HG03469 (cell line): ENCODE measurements at regions not wholly inside any gene's neighbourhood (a gene's known extent, or its start where the extent isn't known, plus 50 kb on each side); places are given as distances from the start of the nearest gene placed in this dataset.
"Not testable (repeated sequence)": the region's sequence is repeated elsewhere in the genome, so short reads cannot be mapped to it uniquely, and the experiment has no call there.

Source experiments
- ATAC-seq: cut with Tn5 transposase; IDR thresholded peaks from one replicate; pipeline ENCODE4 v1.9.1; 2021; ENCODE audit warnings: mild to moderate bottlenecking, moderate library complexity, moderate number of reproducible peaks; ENCODE audit not compliant: unreplicated experiment

GRCh38 chr7:46089281-46089680 lies 168.2 kb upstream of the IGFBP3 start:
- no peak for ATAC-seq

DNA sequence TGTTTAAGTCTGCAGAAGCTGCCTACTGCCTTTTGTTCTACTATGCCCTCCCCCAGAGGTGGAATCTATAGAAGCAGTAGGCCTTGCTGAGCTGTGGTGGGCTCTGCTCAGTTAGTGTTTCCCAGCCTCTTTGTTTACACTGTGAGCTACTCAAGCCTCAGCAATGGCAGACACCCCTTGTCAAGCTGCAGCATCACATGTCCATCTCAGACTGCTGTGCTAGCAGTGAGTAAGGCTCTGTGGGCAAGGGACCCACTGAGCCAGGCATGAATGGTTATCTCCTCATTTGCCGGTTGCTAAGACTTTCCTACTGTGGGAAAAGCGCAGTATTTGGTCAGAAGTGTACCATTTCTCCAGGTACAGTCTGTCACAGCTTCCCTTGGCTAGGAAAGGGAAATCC lies 167.4 kb upstream of the IGFBP3 start:
- ATAC-seq, result not testable (repeated sequence)

DNA sequence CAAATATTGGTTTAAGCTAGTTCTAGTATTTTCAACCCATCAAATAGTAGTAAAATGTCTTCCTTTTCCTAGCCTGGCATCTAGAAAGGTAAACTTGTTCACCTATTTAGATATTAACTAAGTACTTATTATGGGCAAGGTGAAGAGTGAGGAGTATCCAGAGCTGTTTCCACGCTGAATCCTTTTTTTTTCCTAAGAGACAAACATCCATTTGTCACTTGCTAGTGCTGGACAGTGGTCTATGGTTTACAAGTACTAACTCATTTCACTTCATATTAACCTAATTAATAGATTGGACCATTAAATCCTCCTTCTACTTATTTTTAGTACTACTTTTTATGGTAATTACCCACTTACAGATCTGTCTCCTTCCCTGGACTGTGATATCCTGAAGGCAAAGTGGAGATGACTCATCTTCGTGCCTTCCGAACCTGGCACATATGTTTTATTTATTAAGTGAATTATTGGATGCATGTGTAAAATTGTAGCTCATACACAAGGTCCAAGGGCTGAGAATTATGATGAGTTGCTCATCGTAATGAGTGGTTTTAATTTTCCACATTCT lies 159.6 kb upstream of the IGFBP3 start:
- no peak for ATAC-seq

GRCh38 chr7:46079421-46079820 lies 158.3 kb upstream of the IGFBP3 start:
- no peak for ATAC-seq

GRCh38 chr7:46076527-46076926 lies 155.5 kb upstream of the IGFBP3 start:
- no peak for ATAC-seq

DNA sequence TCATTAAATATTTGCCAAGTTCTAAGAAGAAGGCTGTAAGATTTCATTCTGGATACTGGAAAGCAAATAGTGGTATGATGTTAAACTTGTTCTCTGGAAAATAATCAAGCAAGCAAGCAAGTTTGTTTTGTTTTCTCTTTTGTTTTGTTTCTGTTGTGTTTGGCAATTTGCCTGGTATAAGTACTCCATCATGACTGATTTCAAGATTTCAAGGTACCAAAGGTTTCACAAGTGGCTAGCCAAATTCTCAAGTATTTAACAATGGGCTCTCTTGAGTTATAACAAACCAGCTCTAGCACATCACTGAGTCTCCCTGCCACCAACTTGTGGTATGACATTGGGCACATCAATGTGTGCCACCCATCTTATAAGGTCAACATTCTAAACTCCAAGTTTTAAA lies 151.7 kb upstream of the IGFBP3 start:
- no peak for ATAC-seq

DNA sequence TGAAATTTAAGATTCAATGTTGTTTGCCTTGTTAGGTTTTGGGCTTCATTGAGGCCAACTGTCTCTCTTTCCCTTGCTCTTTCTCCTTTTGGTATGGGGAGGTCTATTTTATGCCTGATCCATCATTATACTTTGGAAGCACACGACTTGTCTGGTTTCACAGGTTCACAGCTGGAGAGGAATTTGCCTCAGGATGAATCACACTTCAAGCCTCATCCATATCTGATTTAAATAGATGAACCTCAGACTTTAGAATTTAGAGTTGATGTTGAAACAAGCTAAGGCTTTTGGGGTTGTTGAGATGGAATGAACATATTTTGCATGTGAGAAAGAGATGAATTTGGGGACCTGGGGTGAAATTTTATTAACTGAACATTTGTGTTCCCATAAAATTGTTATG lies 150.5 kb upstream of the IGFBP3 start:
- no peak for ATAC-seq

DNA sequence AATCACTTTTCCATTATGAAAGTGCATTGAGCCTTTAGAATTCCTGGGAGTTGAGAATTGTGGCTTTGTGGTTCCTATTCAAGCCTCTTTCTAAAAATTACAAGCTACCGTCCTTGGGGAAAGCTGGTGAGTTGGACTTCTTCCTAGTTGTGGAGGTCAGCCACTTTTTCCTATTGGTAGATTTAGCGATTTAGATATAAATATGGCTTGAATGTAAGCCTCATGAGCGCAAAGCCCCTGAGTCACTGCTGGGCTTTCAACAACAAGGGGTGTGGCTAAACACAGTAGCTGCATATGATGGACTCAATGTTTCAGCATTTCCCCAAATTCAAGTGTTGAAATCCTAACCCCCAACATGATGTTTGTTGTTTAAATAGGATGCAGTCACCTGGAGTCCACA lies 150.0 kb upstream of the IGFBP3 start:
- ATAC-seq, result no peak

DNA sequence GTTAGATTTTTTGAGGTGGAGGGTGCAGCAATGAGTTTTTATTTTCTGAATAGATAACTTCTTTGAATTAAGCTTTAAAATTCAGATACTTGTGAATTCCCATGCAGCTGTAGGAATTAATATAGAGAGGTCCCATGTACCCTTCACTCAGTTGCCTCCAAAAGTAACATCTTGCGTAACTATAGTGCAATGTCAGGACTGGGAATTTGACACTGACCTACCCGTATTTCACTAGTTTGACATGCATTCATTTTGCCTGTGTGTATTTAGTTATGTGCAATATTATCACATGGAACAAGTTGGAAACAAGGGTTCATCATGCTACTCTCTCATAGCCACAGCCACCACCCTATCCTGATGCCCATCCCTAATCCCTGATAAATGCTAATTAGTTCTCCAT lies 147.1 kb upstream of the IGFBP3 start:
- ATAC-seq, result no peak

DNA sequence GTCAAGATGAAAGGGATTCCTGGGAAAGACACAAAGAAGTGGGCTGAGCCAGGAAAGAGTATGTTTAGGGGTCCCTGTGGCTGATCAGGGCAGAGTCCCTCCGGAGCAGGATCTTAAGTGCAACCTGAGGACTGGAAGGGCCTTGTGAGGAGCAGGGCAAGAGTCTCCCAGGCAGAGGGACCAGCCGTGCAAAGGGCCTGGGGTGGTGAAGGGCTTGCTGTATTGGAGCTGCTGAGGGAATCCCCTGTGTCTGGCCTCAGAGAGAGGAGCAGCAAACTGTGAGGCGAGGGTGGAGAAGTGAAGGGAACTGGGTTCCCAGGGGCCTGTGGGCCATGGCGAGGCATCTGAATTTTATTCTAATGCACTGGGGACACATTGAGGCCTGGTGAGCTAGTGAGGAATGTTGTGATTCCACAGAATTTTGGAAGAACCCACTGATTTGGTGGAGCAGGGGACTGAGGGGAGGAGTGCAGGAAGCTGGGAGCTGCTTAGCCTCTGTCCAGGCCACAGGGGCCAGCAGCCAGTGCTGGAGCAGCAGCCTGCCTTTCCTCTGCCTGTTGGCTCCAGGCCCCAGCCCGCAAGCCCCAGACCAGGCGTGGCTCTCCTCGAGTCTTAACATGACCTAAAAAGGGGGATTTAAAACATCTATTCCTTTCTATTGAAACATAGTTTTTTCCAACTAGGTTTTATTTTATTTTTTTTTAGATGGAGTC lies 138.4 kb upstream of the IGFBP3 start:
- no peak for ATAC-seq

- no peak for ATAC-seq
Measured at GRCh38 chr7:46058086-46058823, 137.2 kb upstream of the IGFBP3 start.

GRCh38 chr7:46054915-46055314 lies 133.8 kb upstream of the IGFBP3 start:
- no peak for ATAC-seq

DNA sequence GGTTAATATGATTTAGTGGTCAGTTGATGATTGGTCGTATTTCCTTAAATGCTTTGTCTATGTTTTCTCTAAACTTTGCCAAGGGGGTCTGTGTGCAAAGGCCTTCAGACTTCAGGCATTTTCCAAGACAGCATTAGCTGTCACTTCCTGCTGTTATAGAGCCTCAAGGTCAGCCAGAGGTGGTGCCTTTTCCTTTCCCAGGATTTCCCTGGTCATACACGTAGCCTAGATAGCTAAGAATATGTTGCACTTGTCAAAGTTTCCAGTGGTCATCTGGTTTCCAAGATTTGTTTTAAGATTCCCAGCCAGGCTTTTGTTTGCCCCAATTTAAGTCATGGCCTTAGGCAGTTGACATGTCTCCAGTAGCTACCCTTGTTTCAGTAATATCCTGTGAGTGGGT lies 133.2 kb upstream of the IGFBP3 start:
- ATAC-seq, result no peak

GRCh38 chr7:46047581-46047980 lies 126.5 kb upstream of the IGFBP3 start:
- no peak for ATAC-seq

DNA sequence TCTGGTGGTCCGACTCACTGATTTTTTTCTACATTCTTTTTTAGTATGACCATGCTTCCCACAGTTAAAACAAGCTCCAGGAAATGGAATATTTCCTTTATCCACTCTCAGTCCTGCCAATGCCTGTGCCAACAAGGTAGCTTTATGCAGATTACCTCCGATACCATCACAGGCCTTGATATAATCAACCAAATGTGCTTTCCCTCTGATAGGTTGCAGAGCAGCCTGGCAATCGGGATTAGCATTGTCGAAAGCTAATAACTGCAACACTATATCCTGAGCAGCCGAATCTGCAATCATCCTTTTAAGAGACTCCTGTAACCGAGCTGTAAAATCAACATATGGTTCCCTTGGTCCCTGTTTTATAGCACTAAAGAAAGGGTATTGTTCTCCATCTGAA lies 122.3 kb upstream of the IGFBP3 start:
- not testable (repeated sequence) for ATAC-seq

DNA sequence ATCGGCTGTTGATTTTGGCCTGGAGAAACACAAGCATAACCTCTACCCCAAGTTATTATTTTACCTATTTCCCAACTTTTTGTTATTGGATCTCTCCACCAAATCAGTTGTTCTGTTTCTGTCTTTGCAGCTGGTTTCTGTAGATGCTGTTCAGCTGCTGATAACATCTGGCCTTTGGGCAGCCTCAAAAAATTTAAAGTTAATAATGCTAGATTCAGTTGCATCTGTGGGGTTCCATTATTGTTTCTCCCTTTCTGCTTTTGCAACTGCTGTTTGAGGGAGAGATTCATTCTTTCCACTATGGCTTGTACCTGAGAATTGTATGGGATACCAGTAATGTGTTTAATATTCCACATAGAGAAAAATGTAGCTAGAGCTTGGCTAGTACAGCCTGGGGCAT lies 118.7 kb upstream of the IGFBP3 start:
- ATAC-seq, result not testable (repeated sequence)

GRCh38 chr7:46035166-46035565 lies 114.1 kb upstream of the IGFBP3 start:
- ATAC-seq, result no peak

DNA sequence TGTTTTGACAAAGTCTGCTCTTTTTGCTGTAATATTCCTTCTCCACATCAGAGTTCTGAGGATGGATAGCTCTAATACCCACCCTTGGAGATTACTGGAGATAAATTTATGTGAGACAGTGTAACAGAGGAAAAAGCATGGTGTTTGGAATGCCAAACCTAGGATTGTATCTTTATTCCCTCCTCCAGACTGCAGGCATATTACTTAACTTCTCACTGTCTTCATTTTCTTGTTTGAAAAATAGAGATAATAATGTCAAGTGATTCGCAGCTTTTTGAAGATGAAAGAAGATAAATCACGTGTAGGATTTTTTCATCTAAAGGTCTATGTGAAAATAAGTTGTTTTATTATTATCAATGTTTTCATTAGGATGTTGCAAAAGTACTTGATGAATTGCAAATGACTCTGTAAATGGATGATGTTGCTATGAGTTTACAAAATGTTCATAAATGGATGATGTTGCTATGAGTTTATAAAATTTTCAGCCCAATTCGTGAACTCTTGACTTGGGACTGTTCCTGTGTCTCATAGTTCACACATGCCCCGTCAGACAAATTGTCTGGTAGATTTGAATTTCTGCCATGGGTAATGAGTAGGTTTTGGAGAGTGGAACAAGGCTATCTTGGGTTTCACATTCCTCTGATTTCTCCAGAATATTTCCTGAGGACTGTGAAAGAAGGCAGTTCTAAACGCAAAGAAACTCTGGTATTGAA lies 113.1 kb upstream of the IGFBP3 start:
- no peak for ATAC-seq

DNA sequence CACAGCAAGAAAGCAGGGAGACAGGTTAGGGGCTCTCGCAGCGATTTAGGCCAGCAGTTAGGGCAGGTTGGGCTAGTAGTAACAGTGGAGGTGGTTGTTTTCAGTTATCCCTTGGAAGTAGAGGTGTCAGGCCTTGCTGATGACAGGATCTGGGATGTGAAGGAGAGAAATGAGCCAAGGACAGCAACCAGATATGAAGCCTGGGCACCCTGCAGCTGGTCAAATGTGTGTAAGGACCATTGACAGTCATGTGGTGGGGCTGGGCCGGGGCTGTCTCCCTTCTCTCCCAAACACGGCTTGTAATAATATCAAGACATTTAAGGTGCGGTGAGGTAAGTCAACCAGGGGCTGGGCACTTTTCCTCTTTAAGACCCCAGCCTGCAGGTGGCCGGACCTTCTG lies 112.5 kb upstream of the IGFBP3 start:
- ATAC-seq, result no peak

DNA sequence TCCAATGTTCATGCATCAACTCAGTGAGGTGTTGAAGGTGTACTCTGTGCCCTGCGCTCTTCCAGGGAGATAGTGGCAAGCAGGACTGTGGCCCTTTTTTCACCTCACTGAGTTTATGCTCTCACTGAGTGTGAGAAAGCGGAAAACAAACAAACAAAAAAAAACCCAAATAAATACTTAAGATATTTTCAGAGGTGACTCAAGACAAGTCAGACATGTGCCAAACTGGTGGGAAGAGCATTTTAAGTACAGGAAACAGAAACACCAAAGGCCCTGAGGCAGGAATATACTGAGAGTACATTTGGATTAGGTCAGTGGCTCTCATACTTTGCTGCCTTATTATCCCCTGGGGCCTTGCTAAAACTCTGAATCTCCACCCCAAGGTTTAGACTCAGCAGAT lies 111.9 kb upstream of the IGFBP3 start:
- ATAC-seq, result no peak

- ATAC-seq, result no peak
Measured at GRCh38 chr7:46032353-46032752, 111.3 kb upstream of the IGFBP3 start.
